Loucy (cell line): ENCODE measurements at regions not wholly inside any gene's neighbourhood (a gene's known extent, or its start where the extent isn't known, plus 50 kb on each side); places are given as distances from the start of the nearest gene placed in this dataset.
A peak's percentile ranks its signal among the peaks of the same experiment; 100 is the strongest.

Experiments used
- H2AFZ ChIP-seq: fragments of 200-600 bp; sonication (generic); 2 replicates; pipeline ENCODE4 v1.6.0; 2016; ENCODE audit warnings: antibody characterized with exemption, mild to moderate bottlenecking, low read length, moderate library complexity
- H3F3A ChIP-seq: fragments of 200-600 bp; 2 replicates; pipeline ENCODE4 v1.6.0; 2016; ENCODE audit warnings: antibody characterized with exemption, low read depth, mild to moderate bottlenecking
- H3K27me3 ChIP-seq: fragments of 200-600 bp; sonication (generic); 2 replicates; pipeline ENCODE4 v1.6.1; 2014; ENCODE audit warnings: low read length, mild to moderate bottlenecking; ENCODE audit not compliant: insufficient read depth, poor library complexity, severe bottlenecking
- H3K36me3 ChIP-seq: fragments of 200-600 bp; sonication (generic); 2 replicates; pipeline ENCODE4 v1.6.1; 2016; ENCODE audit warnings: low read length; ENCODE audit not compliant: insufficient read depth
- H3K4me1 ChIP-seq: fragments of 200-600 bp; sonication (generic); 2 replicates; pipeline ENCODE4 v1.5.1; 2014; ENCODE audit warnings: low read length, mild to moderate bottlenecking; ENCODE audit not compliant: insufficient read depth, poor library complexity, severe bottlenecking
- H3K4me2 ChIP-seq: fragments of 200-600 bp; sonication (generic); 2 replicates; pipeline ENCODE4 v1.6.0; 2014; ENCODE audit warnings: antibody characterized with exemption, low read length, low read depth, mild to moderate bottlenecking; ENCODE audit not compliant: poor library complexity, severe bottlenecking
- H3K4me3 ChIP-seq: fragments of 200-600 bp; sonication (generic); 2 replicates; pipeline ENCODE4 v1.5.1; 2014; ENCODE audit warnings: low read length, mild to moderate bottlenecking, mixed read lengths; ENCODE audit not compliant: poor library complexity, severe bottlenecking
- H3K79me2 ChIP-seq: fragments of 200-600 bp; sonication (generic); 2 replicates; pipeline ENCODE4 v1.6.1; 2014; ENCODE audit warnings: low read length; ENCODE audit not compliant: insufficient read depth
- H3K9ac ChIP-seq: fragments of 200-600 bp; sonication (generic); 2 replicates; pipeline ENCODE4 v1.6.0; 2014; ENCODE audit warnings: mild to moderate bottlenecking, low read depth, low read length, moderate library complexity; ENCODE audit not compliant: poor library complexity, severe bottlenecking
- H3K9me2 ChIP-seq: fragments of 200-600 bp; sonication (generic); replicated peaks from 2 replicates; pipeline ENCODE4 v1.6.1; 2016; ENCODE audit warnings: low read depth, low read length, mixed read lengths
- H3K9me3 ChIP-seq: fragments of 200-600 bp; sonication (generic); 2 replicates; pipeline ENCODE4 v1.6.1; 2014; ENCODE audit warnings: mild to moderate bottlenecking, antibody characterized with exemption, low read length, low read depth; ENCODE audit not compliant: insufficient read depth
- H4K20me1 ChIP-seq: fragments of 200-600 bp; sonication (generic); 2 replicates; pipeline ENCODE4 v1.6.0; 2014; ENCODE audit warnings: antibody characterized with exemption, low read length, mild to moderate bottlenecking; ENCODE audit not compliant: insufficient read depth, poor library complexity, severe bottlenecking
- EZH2phosphoT487 ChIP-seq: fragments of 200-600 bp; IDR thresholded peaks from 2 replicates; pipeline ENCODE4 v1.6.1; 2018; ENCODE audit warnings: antibody characterized with exemption, mild to moderate bottlenecking, moderate library complexity, borderline replicate concordance
- TF ChIP-seq, protein P1 (sequence below): fragments of 200-600 bp; sonication (generic); conservative IDR thresholded peaks from 2 replicates; pipeline ENCODE4 v1.5.1; 2014; ENCODE audit warnings: mild to moderate bottlenecking, antibody characterized with exemption, low read length

GRCh38 chr1:147388969-147389368, 146.5 kb downstream of the CHD1L start:
- no peaks in the 10 kb centered on the region for H3K79me2 ChIP-seq
- no peaks in the 10 kb centered on the region for H3K9me2 ChIP-seq
- H3K9me3 ChIP-seq: no peaks in the 10 kb centered on the region
- no peak overlapping the region for H3K4me2 ChIP-seq
- no peaks in the 10 kb centered on the region for H3F3A ChIP-seq
- TF ChIP-seq, protein P1, sequence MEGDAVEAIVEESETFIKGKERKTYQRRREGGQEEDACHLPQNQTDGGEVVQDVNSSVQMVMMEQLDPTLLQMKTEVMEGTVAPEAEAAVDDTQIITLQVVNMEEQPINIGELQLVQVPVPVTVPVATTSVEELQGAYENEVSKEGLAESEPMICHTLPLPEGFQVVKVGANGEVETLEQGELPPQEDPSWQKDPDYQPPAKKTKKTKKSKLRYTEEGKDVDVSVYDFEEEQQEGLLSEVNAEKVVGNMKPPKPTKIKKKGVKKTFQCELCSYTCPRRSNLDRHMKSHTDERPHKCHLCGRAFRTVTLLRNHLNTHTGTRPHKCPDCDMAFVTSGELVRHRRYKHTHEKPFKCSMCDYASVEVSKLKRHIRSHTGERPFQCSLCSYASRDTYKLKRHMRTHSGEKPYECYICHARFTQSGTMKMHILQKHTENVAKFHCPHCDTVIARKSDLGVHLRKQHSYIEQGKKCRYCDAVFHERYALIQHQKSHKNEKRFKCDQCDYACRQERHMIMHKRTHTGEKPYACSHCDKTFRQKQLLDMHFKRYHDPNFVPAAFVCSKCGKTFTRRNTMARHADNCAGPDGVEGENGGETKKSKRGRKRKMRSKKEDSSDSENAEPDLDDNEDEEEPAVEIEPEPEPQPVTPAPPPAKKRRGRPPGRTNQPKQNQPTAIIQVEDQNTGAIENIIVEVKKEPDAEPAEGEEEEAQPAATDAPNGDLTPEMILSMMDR: no peak
- TF ChIP-seq EZH2phosphoT487: no peak
- no peak overlapping the region for H3K4me3 ChIP-seq
- no peaks in the 10 kb centered on the region for H3K27me3 ChIP-seq
- no peaks in the 10 kb centered on the region for H3K36me3 ChIP-seq
- no peak overlapping the region for H2AFZ ChIP-seq
- no peaks in the 10 kb centered on the region for H4K20me1 ChIP-seq
- no peak overlapping the region for H3K9ac ChIP-seq
- no peaks in the 10 kb centered on the region for H3K4me1 ChIP-seq

DNA sequence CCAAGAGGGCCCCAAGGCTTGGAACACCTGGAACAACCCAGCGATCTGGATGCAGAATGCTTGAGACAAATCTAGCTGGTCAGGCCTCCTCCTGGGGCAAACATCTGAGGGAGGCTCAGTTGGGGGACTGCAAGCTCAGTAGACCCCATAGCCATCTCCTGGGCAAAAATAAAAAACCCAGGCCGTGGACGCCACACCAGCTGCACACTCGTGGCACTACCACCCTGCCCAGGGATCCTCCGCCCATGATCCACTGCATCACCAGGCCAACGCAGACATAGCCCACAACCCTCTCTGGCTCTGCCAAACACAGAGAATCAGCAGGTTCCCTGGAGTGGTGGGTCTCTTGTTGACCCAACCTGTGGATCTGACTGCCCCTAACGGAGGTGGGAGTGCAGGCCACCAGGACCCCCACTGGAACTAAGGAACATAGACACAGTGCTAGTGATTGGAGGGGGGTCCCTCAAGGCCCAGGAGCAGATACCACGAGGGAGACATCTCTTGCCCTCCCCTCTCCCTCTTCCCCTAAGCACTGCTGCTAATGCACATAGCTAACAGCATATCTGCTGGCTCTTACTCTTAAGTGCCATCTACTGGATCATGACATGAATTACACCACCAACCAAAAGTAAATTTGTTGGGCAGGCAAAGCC, 147.2 kb downstream of the CHD1L start:
- no peak for TF ChIP-seq EZH2phosphoT487
- TF ChIP-seq, protein P1: peak; percentile 76
- Histone ChIP-seq H3F3A (no peaks in the 10 kb centered on the region), H4K20me1 (no peaks in the 10 kb centered on the region), H3K4me1 (no peaks in the 10 kb centered on the region), H3K9ac (no peak overlapping the region), H3K36me3 (no peaks in the 10 kb centered on the region), H3K4me2 (no peak overlapping the region), H3K4me3 (no peak overlapping the region), H3K9me2 (no peaks in the 10 kb centered on the region), H2AFZ (peak overlapping the region; percentile 13; the same call in 1 of the 2 replicates), H3K27me3 (no peaks in the 10 kb centered on the region), H3K9me3 (no peaks in the 10 kb centered on the region), H3K79me2 (no peaks in the 10 kb centered on the region)

DNA sequence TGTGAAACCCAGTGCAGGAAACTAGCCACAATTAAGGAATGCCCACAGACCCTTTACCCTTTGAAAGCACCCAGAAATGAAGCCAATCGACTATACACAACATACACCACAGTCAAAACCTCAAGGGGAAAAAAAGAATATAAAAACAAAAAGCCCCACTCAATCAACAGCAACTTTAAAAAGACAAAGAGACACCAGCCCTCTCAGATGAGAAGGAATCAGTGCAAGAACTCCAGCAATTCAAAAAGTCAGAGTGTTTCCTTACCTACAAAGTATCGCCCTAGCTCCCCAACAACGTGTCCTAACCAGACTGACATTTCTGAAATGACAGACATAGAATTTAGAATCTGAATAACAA, 147.7 kb downstream of the CHD1L start:
- no peak overlapping the region for H3K9ac ChIP-seq
- H3K9me3 ChIP-seq: no peaks in the 10 kb centered on the region
- H3F3A ChIP-seq: no peaks in the 10 kb centered on the region
- no peaks in the 10 kb centered on the region for H3K9me2 ChIP-seq
- peak overlapping the region; percentile 13; the same call in 1 of the 2 replicates for H2AFZ ChIP-seq
- H3K79me2 ChIP-seq: no peaks in the 10 kb centered on the region
- no peaks in the 10 kb centered on the region for H3K4me1 ChIP-seq
- no peak overlapping the region for H3K4me3 ChIP-seq
- H4K20me1 ChIP-seq: no peaks in the 10 kb centered on the region
- TF ChIP-seq, protein P1: no peak
- TF ChIP-seq EZH2phosphoT487: no peak
- no peak overlapping the region for H3K4me2 ChIP-seq
- H3K27me3 ChIP-seq: no peaks in the 10 kb centered on the region
- H3K36me3 ChIP-seq: no peaks in the 10 kb centered on the region
